ENCODE measurements at regions not wholly inside any gene's neighbourhood (a gene's known extent, or its start where the extent isn't known, plus 50 kb on each side); places are given as distances from the start of the nearest gene placed in this dataset.

DNA sequence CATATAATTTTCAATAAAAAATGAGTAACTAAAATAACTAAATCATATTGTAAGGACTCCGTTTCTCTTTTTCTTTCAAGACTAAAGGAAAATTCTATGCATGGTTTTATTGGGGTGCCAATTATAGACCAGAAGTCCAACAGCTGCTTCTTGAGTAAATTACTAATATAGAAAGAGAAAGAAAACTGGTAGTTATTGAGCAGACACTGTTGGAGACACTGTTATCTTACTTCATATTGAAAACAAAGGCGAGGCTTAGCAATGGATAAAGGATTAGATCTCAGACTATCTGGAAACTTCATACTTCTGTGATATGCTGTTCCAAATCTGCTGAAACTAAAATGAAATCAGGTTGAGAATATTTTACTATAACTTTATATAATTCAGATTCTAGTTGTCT, 169.6 kb upstream of the EYS start:
- intact Hi-C loops (cut with micrococcal nuclease) (no loop called here), dilution Hi-C loops (cut with MboI; ENCODE audit: extremely low pct_ligation_motif_present, low sequenced_read_pairs) (no loop called here)
- no peak overlapping the region for H3K27ac ChIP-seq (ENCODE audit: insufficient read depth, low read depth, low read length)
- no peak for FAIRE-seq
- no peaks in the 10 kb centered on the region for H3K36me3 ChIP-seq (ENCODE audit: control insufficient read depth in 2 of 2, extremely low read depth in 1 of 2, insufficient read depth in 2 of 2, low read length in 2 of 2)
- H3K9me1 ChIP-seq (replicated peaks; ENCODE audit: control insufficient read depth, extremely low read depth, insufficient read depth, low read length): no peaks in the 10 kb centered on the region
- TF ChIP-seq, protein P1, sequence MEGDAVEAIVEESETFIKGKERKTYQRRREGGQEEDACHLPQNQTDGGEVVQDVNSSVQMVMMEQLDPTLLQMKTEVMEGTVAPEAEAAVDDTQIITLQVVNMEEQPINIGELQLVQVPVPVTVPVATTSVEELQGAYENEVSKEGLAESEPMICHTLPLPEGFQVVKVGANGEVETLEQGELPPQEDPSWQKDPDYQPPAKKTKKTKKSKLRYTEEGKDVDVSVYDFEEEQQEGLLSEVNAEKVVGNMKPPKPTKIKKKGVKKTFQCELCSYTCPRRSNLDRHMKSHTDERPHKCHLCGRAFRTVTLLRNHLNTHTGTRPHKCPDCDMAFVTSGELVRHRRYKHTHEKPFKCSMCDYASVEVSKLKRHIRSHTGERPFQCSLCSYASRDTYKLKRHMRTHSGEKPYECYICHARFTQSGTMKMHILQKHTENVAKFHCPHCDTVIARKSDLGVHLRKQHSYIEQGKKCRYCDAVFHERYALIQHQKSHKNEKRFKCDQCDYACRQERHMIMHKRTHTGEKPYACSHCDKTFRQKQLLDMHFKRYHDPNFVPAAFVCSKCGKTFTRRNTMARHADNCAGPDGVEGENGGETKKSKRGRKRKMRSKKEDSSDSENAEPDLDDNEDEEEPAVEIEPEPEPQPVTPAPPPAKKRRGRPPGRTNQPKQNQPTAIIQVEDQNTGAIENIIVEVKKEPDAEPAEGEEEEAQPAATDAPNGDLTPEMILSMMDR (IDR thresholded peaks at IDR 0.05; ENCODE audit: extremely low read depth in 1 of 2, insufficient read depth in 1 of 2, low read depth in 1 of 2, low read length in 2 of 2): no peak
- H4K20me1 ChIP-seq (replicated peaks; ENCODE audit: control insufficient read depth, extremely low read depth, insufficient read depth, low read length): no peaks in the 10 kb centered on the region
- H3K9ac ChIP-seq (replicated peaks; ENCODE audit: extremely low read depth, insufficient read depth, low read length): no peak overlapping the region
- no peaks in the 10 kb centered on the region for H3K79me2 ChIP-seq (ENCODE audit: control insufficient read depth, insufficient read depth, low read length)
- no peaks in the 10 kb centered on the region for H3K9me3 ChIP-seq (replicated peaks; ENCODE audit: control insufficient read depth, insufficient read depth, low read length)
- no TSS peak for BruUV-seq (replicated peaks)
- ChIA-PET CTCF (no interaction called here), POLR2A (no interaction called here)
- H3K27me3 ChIP-seq (ENCODE audit: control insufficient read depth in 2 of 2, insufficient read depth in 2 of 2, low read length in 2 of 2): no peaks in the 10 kb centered on the region
- H3K4me2 ChIP-seq (ENCODE audit: insufficient read depth, low read length): no peak overlapping the region
- no peak overlapping the region for H3K4me3 ChIP-seq (replicated peaks in 1 of 3; ENCODE audit: insufficient read depth in 1 of 3, low read depth in 1 of 3, low read length in 3 of 3)
- no peak overlapping the region for H2AFZ ChIP-seq (ENCODE audit: low read depth, low read length)
- DNase-seq (ENCODE audit: low read depth, low spot score): no peak
- no peaks in the 10 kb centered on the region for H3K4me1 ChIP-seq (ENCODE audit: control insufficient read depth, extremely low read depth, insufficient read depth, low read length)

DNA sequence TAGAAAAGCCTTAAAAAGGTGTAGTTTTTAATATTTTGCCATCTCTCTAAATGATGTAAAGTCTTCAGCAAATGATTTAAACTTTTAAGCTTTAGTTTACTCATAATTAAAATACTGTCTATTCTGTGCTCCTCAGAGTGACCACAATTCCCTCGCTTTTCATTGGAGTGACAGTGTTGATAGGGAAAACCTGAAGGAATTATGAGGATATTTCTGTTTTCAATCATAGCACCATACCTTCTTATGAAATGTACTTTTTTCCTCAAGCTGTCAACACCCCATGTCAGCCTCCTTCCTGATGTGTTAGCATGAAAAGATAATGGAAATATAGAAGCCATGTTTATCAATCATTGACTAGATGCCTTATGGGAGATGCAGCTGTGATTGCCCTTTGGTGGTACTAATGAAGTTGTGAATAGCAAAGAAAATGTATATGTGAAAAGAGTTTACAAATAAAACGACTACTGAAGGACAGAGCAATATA, 145.4 kb upstream of the EYS start:
- ChIA-PET CTCF (no interaction called here), POLR2A (no interaction called here)
- Histone ChIP-seq H3K27ac (ENCODE audit: insufficient read depth, low read depth, low read length) (no peak overlapping the region), H3K27me3 (ENCODE audit: control insufficient read depth in 2 of 2, insufficient read depth in 2 of 2, low read length in 2 of 2) (no peaks in the 10 kb centered on the region), H3K9me3 (replicated peaks; ENCODE audit: control insufficient read depth, insufficient read depth, low read length) (no peaks in the 10 kb centered on the region), H3K79me2 (ENCODE audit: control insufficient read depth, insufficient read depth, low read length) (no peaks in the 10 kb centered on the region), H4K20me1 (replicated peaks; ENCODE audit: control insufficient read depth, extremely low read depth, insufficient read depth, low read length) (no peaks in the 10 kb centered on the region), H3K9me1 (replicated peaks; ENCODE audit: control insufficient read depth, extremely low read depth, insufficient read depth, low read length) (no peaks in the 10 kb centered on the region), H3K36me3 (ENCODE audit: control insufficient read depth in 2 of 2, extremely low read depth in 1 of 2, insufficient read depth in 2 of 2, low read length in 2 of 2) (no peaks in the 10 kb centered on the region), H3K4me1 (ENCODE audit: control insufficient read depth, extremely low read depth, insufficient read depth, low read length) (no peaks in the 10 kb centered on the region), H3K4me3 (replicated peaks in 1 of 3; ENCODE audit: insufficient read depth in 1 of 3, low read depth in 1 of 3, low read length in 3 of 3) (no peak overlapping the region), H2AFZ (ENCODE audit: low read depth, low read length) (no peak overlapping the region), H3K9ac (replicated peaks; ENCODE audit: extremely low read depth, insufficient read depth, low read length) (no peak overlapping the region), H3K4me2 (ENCODE audit: insufficient read depth, low read length) (no peak overlapping the region)
- TF ChIP-seq GATA2 (IDR thresholded peaks at IDR 0.05; ENCODE audit: insufficient read depth, insufficient read length, low read depth, low read length) (no peak), FOS (IDR thresholded peaks at IDR 0.05; ENCODE audit: borderline replicate concordance, insufficient read depth, low read length) (no peak), POLR2AphosphoS5 (IDR thresholded peaks at IDR 0.05; ENCODE audit: insufficient read depth, low read depth, low read length) (no peak), EZH2 (IDR thresholded peaks at IDR 0.05; ENCODE audit: borderline replicate concordance, low read depth, low read length, severe bottlenecking) (no peak), MYC (IDR thresholded peaks at IDR 0.05; ENCODE audit: low read depth, low read length) (no peak), POLR2A (IDR thresholded peaks at IDR 0.05; ENCODE audit: low read depth, low read length) (no peak), JUN (IDR thresholded peaks at IDR 0.05; ENCODE audit: borderline replicate concordance, insufficient read depth, insufficient read length, low read depth) (no peak)
- TF ChIP-seq, protein P1 (IDR thresholded peaks at IDR 0.05; ENCODE audit: extremely low read depth in 1 of 2, insufficient read depth in 1 of 2, low read depth in 1 of 2, low read length in 2 of 2): no peak
- TF ChIP-seq, protein P2, sequence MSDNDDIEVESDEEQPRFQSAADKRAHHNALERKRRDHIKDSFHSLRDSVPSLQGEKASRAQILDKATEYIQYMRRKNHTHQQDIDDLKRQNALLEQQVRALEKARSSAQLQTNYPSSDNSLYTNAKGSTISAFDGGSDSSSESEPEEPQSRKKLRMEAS (IDR thresholded peaks at IDR 0.05; ENCODE audit: insufficient read depth, insufficient read length): no peak
- intact Hi-C loops (cut with micrococcal nuclease): no loop called here
- DNase-seq (ENCODE audit: low read depth, low spot score) (no peak), FAIRE-seq (peak; percentile 62)
- dilution Hi-C loops (cut with MboI; ENCODE audit: extremely low pct_ligation_motif_present, low sequenced_read_pairs): no loop called here
- BruUV-seq (replicated peaks): no TSS peak

Measured in endothelial cell of umbilical vein (primary cell).